PFSK-1 (cell line): ENCODE measurements at regions not wholly inside any gene's neighbourhood (a gene's known extent, or its start where the extent isn't known, plus 50 kb on each side); places are given as distances from the start of the nearest gene placed in this dataset.

Experiments
- FOXP2 ChIP-seq: optimal IDR thresholded peaks from 2 replicates; pipeline ENCODE3; 2011; ENCODE audit warnings: borderline replicate concordance, control low read depth, inconsistent platforms; ENCODE audit not compliant: insufficient read depth; ENCODE audit errors: extremely low read length, extremely low read depth
- POLR2AphosphoS5 ChIP-seq: IDR thresholded peaks from 2 replicates; pipeline ENCODE4 v1.6.1; 2012; ENCODE audit warnings: low read depth, mild to moderate bottlenecking, control low read depth, low read length, moderate library complexity
- REST ChIP-seq, 2 experiments: IDR thresholded peaks; 2 replicates each; pipeline versions ENCODE4 v1.6.1 to v1.8.0; 2011 to 2012; ENCODE audit warnings: low read depth in 2 of 2, low read length in 2 of 2, control low read depth in 1 of 2, inconsistent platforms in 1 of 2, mild to moderate bottlenecking in 1 of 2, moderate library complexity in 1 of 2; ENCODE audit not compliant: insufficient read depth in 1 of 2
- TAF1 ChIP-seq: IDR thresholded peaks from 2 replicates; pipeline ENCODE4 v1.6.1; 2012; ENCODE audit warnings: low read length, control low read depth, borderline replicate concordance; ENCODE audit not compliant: insufficient read depth

GRCh38 chr11:69422645-69423044, 58.8 kb upstream of the LINC01488 start:
- TF ChIP-seq POLR2AphosphoS5 (no peak), FOXP2 (no peak), REST (IDR thresholded peaks at IDR 0.05; ENCODE audit: insufficient read depth in 1 of 2, low read depth in 2 of 2, low read length in 2 of 2) (no peak), TAF1 (no peak)
